Neural cell (in vitro differentiated cells): ENCODE measurements at regions not wholly inside any gene's neighbourhood (a gene's known extent, or its start where the extent isn't known, plus 50 kb on each side); places are given as distances from the start of the nearest gene placed in this dataset.

Experiments used
- H2AFZ ChIP-seq: fragments of 200-600, 300-800 bp; sonication (generic), shearing (Covaris generic); 2 replicates; pipeline ENCODE4 v1.6.0; 2014; ENCODE audit warnings: low read depth, mild to moderate bottlenecking, antibody characterized with exemption, low read length, moderate library complexity
- H3F3A ChIP-seq: fragments of 200-600 bp; shearing (Covaris generic); 2 replicates; pipeline ENCODE4 v1.6.1; 2016; ENCODE audit warnings: mild to moderate bottlenecking, moderate library complexity, mixed read lengths, antibody characterized with exemption, low read length; ENCODE audit not compliant: insufficient read depth, poor library complexity, severe bottlenecking
- H3K27ac ChIP-seq: fragments of 200-600, 300-800 bp; sonication (generic), shearing (Covaris generic); 2 replicates; pipeline ENCODE4 v1.5.1; 2014; ENCODE audit warnings: mild to moderate bottlenecking, low read length, moderate library complexity
- H3K27me3 ChIP-seq: fragments of 300-800, 200-600 bp; sonication (generic), shearing (Covaris generic); 2 replicates; pipeline ENCODE4 v1.6.0; 2014; ENCODE audit warnings: mild to moderate bottlenecking, low read depth, low read length, moderate library complexity; ENCODE audit not compliant: insufficient read depth
- H3K36me3 ChIP-seq: fragments of 300-800, 200-600 bp; sonication (generic), shearing (Covaris generic); 2 replicates; pipeline ENCODE4 v1.5.1; 2014; ENCODE audit warnings: mild to moderate bottlenecking, antibody characterized with exemption, low read length, moderate library complexity; ENCODE audit not compliant: insufficient read depth
- H3K4me2 ChIP-seq: fragments of 300-800, 200-600 bp; sonication (generic), shearing (Covaris generic); 2 replicates; pipeline ENCODE4 v1.6.0; 2014; ENCODE audit warnings: mild to moderate bottlenecking, low read length
- H3K4me3 ChIP-seq: fragments of 300-800, 200-600 bp; sonication (generic), shearing (Covaris generic); 2 replicates; pipeline ENCODE4 v1.5.1; 2014; ENCODE audit warnings: mild to moderate bottlenecking, low read length, moderate library complexity
- H3K79me2 ChIP-seq: fragments of 200-600 bp; shearing (Covaris generic); replicated peaks from 2 replicates; pipeline ENCODE4 v1.6.0; 2014; ENCODE audit warnings: mild to moderate bottlenecking, low read length, moderate library complexity; ENCODE audit not compliant: insufficient read depth
- H3K9ac ChIP-seq: fragments of 300-800, 200-600 bp; sonication (generic), shearing (Covaris generic); 2 replicates; pipeline ENCODE4 v1.6.1; 2016; ENCODE audit warnings: mild to moderate bottlenecking, low read length, mixed read lengths
- H3K9me2 ChIP-seq: fragments of 200-600 bp; shearing (Covaris generic); 2 replicates; pipeline ENCODE4 v1.6.1; 2016; ENCODE audit warnings: mild to moderate bottlenecking, low read length, mixed read lengths; ENCODE audit not compliant: insufficient read depth
- H3K9me3 ChIP-seq: fragments of 200-600, 300-800 bp; sonication (generic), shearing (Covaris generic); 2 replicates; pipeline ENCODE4 v1.6.1; 2016; ENCODE audit warnings: mild to moderate bottlenecking, mixed run types, low read length, moderate library complexity, mixed read lengths
- H4K20me1 ChIP-seq: fragments of 200-600 bp; shearing (Covaris generic); 2 replicates; pipeline ENCODE4 v1.6.1; 2016; ENCODE audit warnings: mild to moderate bottlenecking, mixed run types; ENCODE audit not compliant: insufficient read depth
- EP300 ChIP-seq: fragments of 450-650 bp; conservative IDR thresholded peaks from 2 replicates; pipeline ENCODE4 v1.6.1; 2014; ENCODE audit warnings: antibody characterized with exemption, mild to moderate bottlenecking, moderate library complexity; ENCODE audit not compliant: poor library complexity, severe bottlenecking
- EZH2 ChIP-seq: fragments of 200-600, 300-800 bp; shearing (Covaris generic), sonication (generic); IDR thresholded peaks from 2 replicates; pipeline ENCODE4 v1.6.1; 2014; ENCODE audit warnings: antibody characterized with exemption, low read length, borderline replicate concordance, mild to moderate bottlenecking; ENCODE audit not compliant: insufficient read depth, poor library complexity, severe bottlenecking
- MXI1 ChIP-seq: fragments of 450-650 bp; conservative IDR thresholded peaks from 2 replicates; pipeline ENCODE4 v1.6.1; 2014; ENCODE audit warnings: antibody characterized with exemption, mild to moderate bottlenecking; ENCODE audit not compliant: poor library complexity, severe bottlenecking
- POLR2AphosphoS5 ChIP-seq: IDR thresholded peaks from 2 replicates; pipeline ENCODE4 v1.6.1; 2012
- RAD21 ChIP-seq: fragments of 450-650 bp; conservative IDR thresholded peaks from 2 replicates; pipeline ENCODE4 v1.6.1; 2014; ENCODE audit warnings: antibody characterized with exemption, mild to moderate bottlenecking, moderate library complexity
- SMC3 ChIP-seq: fragments of 450-650 bp; conservative IDR thresholded peaks from 2 replicates; pipeline ENCODE4 v1.6.1; 2014; ENCODE audit warnings: antibody characterized with exemption, mild to moderate bottlenecking, moderate library complexity; ENCODE audit not compliant: poor library complexity
- TAF1 ChIP-seq: IDR thresholded peaks from 2 replicates; pipeline ENCODE4 v1.6.1; 2012; ENCODE audit warnings: low read depth
- TF ChIP-seq, protein P1 (sequence below): IDR thresholded peaks from 2 replicates; pipeline ENCODE4 v1.6.1; 2012; ENCODE audit warnings: borderline replicate concordance
- TF ChIP-seq, protein P2 (sequence below): fragments of 450-650 bp; IDR thresholded peaks from 2 replicates; pipeline ENCODE4 v1.5.1; 2014; ENCODE audit warnings: antibody characterized with exemption, mild to moderate bottlenecking, moderate library complexity; ENCODE audit not compliant: poor library complexity, severe bottlenecking

DNA sequence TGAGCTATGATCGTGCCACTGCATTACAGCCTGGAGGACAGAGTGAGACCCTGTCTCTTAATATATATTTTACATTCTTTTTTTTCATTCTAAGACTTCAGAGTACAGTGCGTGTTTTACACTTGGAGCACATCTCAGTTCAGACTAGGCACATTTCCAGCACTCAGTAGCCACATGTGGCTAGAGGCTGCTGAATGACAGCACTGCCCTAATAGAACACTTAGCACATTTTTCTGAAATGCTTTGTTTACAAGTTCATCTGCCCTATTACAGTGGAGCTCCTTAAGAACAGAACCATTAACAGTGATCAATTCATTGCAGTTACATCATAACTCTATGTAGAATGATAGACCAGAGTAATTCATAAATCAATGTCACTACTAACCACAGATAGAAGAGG is 138.1 kb downstream of the SUCLG1 start:
- Histone ChIP-seq H3K9ac (no peak overlapping the region), H2AFZ (no peak overlapping the region), H3K27ac (no peak overlapping the region), H3F3A (no peaks in the 10 kb centered on the region), H3K4me2 (no peak overlapping the region), H3K4me3 (no peak overlapping the region), H3K9me3 (no peaks in the 10 kb centered on the region), H3K27me3 (no peaks in the 10 kb centered on the region), H3K79me2 (no peaks in the 10 kb centered on the region), H3K9me2 (no peaks in the 10 kb centered on the region), H4K20me1 (no peaks in the 10 kb centered on the region), H3K36me3 (no peaks in the 10 kb centered on the region)
- TF ChIP-seq POLR2AphosphoS5 (no peak), TAF1 (no peak), EP300 (no peak), EZH2 (no peak), RAD21 (no peak), MXI1 (no peak), SMC3 (no peak)
- TF ChIP-seq, protein P1, sequence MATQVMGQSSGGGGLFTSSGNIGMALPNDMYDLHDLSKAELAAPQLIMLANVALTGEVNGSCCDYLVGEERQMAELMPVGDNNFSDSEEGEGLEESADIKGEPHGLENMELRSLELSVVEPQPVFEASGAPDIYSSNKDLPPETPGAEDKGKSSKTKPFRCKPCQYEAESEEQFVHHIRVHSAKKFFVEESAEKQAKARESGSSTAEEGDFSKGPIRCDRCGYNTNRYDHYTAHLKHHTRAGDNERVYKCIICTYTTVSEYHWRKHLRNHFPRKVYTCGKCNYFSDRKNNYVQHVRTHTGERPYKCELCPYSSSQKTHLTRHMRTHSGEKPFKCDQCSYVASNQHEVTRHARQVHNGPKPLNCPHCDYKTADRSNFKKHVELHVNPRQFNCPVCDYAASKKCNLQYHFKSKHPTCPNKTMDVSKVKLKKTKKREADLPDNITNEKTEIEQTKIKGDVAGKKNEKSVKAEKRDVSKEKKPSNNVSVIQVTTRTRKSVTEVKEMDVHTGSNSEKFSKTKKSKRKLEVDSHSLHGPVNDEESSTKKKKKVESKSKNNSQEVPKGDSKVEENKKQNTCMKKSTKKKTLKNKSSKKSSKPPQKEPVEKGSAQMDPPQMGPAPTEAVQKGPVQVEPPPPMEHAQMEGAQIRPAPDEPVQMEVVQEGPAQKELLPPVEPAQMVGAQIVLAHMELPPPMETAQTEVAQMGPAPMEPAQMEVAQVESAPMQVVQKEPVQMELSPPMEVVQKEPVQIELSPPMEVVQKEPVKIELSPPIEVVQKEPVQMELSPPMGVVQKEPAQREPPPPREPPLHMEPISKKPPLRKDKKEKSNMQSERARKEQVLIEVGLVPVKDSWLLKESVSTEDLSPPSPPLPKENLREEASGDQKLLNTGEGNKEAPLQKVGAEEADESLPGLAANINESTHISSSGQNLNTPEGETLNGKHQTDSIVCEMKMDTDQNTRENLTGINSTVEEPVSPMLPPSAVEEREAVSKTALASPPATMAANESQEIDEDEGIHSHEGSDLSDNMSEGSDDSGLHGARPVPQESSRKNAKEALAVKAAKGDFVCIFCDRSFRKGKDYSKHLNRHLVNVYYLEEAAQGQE, result no peak
- TF ChIP-seq, protein P2, sequence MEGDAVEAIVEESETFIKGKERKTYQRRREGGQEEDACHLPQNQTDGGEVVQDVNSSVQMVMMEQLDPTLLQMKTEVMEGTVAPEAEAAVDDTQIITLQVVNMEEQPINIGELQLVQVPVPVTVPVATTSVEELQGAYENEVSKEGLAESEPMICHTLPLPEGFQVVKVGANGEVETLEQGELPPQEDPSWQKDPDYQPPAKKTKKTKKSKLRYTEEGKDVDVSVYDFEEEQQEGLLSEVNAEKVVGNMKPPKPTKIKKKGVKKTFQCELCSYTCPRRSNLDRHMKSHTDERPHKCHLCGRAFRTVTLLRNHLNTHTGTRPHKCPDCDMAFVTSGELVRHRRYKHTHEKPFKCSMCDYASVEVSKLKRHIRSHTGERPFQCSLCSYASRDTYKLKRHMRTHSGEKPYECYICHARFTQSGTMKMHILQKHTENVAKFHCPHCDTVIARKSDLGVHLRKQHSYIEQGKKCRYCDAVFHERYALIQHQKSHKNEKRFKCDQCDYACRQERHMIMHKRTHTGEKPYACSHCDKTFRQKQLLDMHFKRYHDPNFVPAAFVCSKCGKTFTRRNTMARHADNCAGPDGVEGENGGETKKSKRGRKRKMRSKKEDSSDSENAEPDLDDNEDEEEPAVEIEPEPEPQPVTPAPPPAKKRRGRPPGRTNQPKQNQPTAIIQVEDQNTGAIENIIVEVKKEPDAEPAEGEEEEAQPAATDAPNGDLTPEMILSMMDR, result no peak

DNA sequence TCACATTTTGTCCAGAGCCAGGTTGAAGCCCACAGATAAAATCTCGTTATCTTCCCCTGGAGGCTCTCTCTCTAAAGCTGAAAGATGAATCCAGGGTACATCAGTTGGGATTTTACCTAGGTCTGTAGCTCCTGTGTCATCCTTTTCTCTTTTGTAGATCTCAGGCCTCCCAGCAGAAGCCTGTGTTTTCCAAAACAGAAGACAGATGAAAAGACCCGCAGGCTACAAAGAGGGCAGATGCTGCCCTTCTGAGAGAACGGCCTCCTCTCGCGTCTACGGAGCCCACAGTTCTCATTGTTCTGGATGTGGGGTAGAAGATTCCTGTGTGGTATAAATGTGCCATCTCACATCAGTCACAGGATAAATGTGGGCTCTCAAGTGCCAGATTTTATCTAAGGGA is 139.5 kb downstream of the SUCLG1 start:
- H2AFZ ChIP-seq, result no peak overlapping the region
- no peak overlapping the region for H3K4me3 ChIP-seq
- H3K9ac ChIP-seq, result no peak overlapping the region
- no peaks in the 10 kb centered on the region for H3K27me3 ChIP-seq
- TF ChIP-seq EZH2, result no peak
- TF ChIP-seq, protein P1, result no peak
- no peak for TF ChIP-seq TAF1
- TF ChIP-seq EP300, result no peak
- TF ChIP-seq RAD21, result no peak
- TF ChIP-seq POLR2AphosphoS5, result no peak
- no peak for TF ChIP-seq MXI1
- TF ChIP-seq, protein P2, result no peak
- no peak for TF ChIP-seq SMC3
- no peak overlapping the region for H3K27ac ChIP-seq
- no peaks in the 10 kb centered on the region for H3K9me2 ChIP-seq
- no peaks in the 10 kb centered on the region for H3K36me3 ChIP-seq
- H3F3A ChIP-seq, result no peaks in the 10 kb centered on the region
- no peak overlapping the region for H3K4me2 ChIP-seq
- no peaks in the 10 kb centered on the region for H3K79me2 ChIP-seq
- no peaks in the 10 kb centered on the region for H4K20me1 ChIP-seq
- H3K9me3 ChIP-seq, result no peaks in the 10 kb centered on the region
